Tongue (tissue), 1 donor: ENCODE measurements at regions not wholly inside any gene's neighbourhood (a gene's known extent, or its start where the extent isn't known, plus 50 kb on each side); places are given as distances from the start of the nearest gene placed in this dataset.
"Not testable (repeated sequence)": the region's sequence is repeated elsewhere in the genome, so short reads cannot be mapped to it uniquely, and the experiment has no call there.

Experiments used
- DNase-seq: peaks from one replicate; pipeline ENCODE4 v3.0.0-alpha.2; 2015

GRCh38 chr6:168934660-168935627, 318.7 kb downstream of the THBS2 start:
- DNase-seq = no peak

- DNase-seq = not testable (repeated sequence)
Measured at GRCh38 chr6:168932171-168932570, 321.5 kb downstream of the THBS2 start.

GRCh38 chr6:168931072-168931471, 322.6 kb downstream of the THBS2 start:
- not testable (repeated sequence) for DNase-seq

GRCh38 chr6:168929871-168930450, 323.7 kb downstream of the THBS2 start:
- no peak for DNase-seq

- DNase-seq = no peak
Measured at GRCh38 chr6:168928012-168928411, 325.6 kb downstream of the THBS2 start.

- DNase-seq = no peak
Measured at GRCh38 chr6:168927026-168927425, 326.6 kb downstream of the THBS2 start.

GRCh38 chr6:168926306-168926705, 327.3 kb downstream of the THBS2 start:
- DNase-seq = no peak

- no peak for DNase-seq
Measured at GRCh38 chr6:168925671-168926070, 328.0 kb downstream of the THBS2 start.

GRCh38 chr6:168923171-168923570, 330.5 kb downstream of the THBS2 start:
- no peak for DNase-seq

GRCh38 chr6:168922436-168922835, 331.2 kb downstream of the THBS2 start:
- no peak for DNase-seq

GRCh38 chr6:168920289-168920688, 333.4 kb downstream of the THBS2 start:
- DNase-seq = no peak

GRCh38 chr6:168919470-168920179, 334.0 kb downstream of the THBS2 start:
- no peak for DNase-seq

- peak; percentile 90 for DNase-seq
Measured at GRCh38 chr6:168916576-168917211, 337.0 kb downstream of the THBS2 start.

GRCh38 chr6:168915855-168916254, 337.8 kb downstream of the THBS2 start:
- DNase-seq = no peak

GRCh38 chr6:168915242-168915641, 338.4 kb downstream of the THBS2 start:
- no peak for DNase-seq

- no peak for DNase-seq
Measured at GRCh38 chr6:168913866-168914469, 339.7 kb downstream of the THBS2 start.

- not testable (repeated sequence) for DNase-seq
Measured at GRCh38 chr6:168913231-168913865, 340.3 kb downstream of the THBS2 start.

GRCh38 chr6:168909288-168909687, 344.4 kb downstream of the THBS2 start:
- no peak for DNase-seq

GRCh38 chr6:168908887-168909286, 344.8 kb downstream of the THBS2 start:
- DNase-seq = peak; percentile 69

- DNase-seq = no peak
Measured at GRCh38 chr6:168908166-168908565, 345.5 kb downstream of the THBS2 start.

GRCh38 chr6:168906391-168906790, 347.3 kb downstream of the THBS2 start:
- no peak for DNase-seq
